Mucosa of gallbladder (tissue), 1 donor: ENCODE measurements at regions not wholly inside any gene's neighbourhood (a gene's known extent, or its start where the extent isn't known, plus 50 kb on each side); places are given as distances from the start of the nearest gene placed in this dataset.

Experiments
- DNase-seq: peaks from one replicate; pipeline ENCODE4 v3.0.0-alpha.2; 2020; ENCODE audit warnings: low spot score
- donor health status: DM: no; HTN: no; CAD: no.

- no peak for DNase-seq
Measured at GRCh38 chr6:144823131-144823530, 538.0 kb downstream of the UTRN start.

DNA sequence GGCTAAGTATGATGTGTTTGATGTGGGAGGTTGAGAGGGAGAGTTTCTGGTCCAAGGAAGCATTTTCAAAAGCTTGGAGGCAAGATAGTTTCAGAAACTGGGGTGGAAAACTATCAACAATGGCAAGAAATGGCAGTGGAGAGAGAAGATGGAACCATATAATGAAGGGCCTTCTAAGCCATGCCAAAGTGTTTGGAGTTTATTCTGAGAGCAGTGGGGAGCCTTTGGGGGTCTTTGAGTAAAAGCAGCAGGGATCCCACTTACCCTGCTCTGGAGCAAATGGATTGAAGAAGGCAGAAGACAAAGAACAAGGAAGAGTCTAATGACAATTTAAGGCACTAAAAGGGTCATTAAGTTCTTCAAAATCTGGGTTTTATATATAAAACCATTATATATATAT lies 538.9 kb downstream of the UTRN start:
- DNase-seq, result no peak

DNA sequence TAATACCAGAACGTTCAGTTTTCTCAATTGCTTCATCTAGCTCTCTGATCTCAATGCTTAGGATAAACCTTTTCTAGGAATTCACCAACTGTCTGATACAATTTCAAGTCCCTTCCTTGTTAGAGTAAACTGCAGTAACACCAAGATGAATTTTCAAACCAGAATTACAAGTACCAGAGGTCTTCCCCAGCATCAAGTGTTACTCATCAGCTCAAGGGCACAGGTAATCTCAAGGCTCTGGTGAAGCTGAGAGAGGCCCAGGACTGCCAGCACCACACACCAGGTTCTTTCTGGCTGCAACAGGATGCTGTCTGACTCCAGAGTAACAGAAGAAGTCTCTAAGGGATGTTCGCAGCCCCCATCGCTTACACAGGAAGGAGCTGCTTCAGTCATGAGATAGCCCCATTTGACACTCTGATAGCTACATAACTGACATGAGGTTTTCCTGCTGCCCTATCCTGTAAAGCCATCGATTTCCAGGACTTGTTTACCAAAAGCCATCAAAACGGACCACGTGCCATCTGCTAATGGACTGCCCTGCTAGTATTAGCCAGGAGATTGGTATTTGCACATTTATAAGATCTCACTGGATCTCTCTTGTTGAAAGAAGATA lies 549.4 kb downstream of the UTRN start:
- no peak for DNase-seq

DNA sequence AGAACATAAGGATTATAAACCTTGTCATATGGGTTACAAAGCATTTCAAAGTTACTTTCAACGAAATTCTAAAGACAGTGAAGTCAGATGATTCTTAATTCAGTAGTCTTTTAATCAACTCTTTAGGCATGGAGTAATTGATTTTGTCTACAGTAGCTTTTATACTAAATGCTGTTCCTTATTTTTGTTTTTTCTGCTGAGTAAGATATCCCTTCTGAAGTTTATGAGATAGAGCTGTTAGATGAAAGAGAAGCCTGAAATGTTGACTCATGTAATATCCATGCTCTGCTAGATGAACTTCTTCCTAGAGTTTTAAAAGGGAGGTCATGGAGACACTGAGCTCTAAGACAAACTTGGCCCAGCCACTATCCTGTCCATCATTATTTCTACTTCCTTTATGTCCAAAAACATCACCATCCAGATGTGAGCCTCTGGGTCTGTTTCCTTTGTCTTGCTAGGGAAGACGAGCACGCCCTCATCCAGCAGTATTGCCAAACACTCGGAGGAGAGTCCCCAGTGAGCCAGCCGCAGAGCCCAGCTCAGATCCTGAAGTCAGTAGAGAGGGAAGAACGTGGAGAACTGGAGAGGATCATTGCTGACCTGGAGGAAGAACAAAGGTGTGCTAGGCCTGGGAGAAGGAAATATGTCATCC lies 550.3 kb downstream of the UTRN start:
- no peak for DNase-seq

- no peak for DNase-seq
Measured at GRCh38 chr6:144840619-144841018, 555.5 kb downstream of the UTRN start.

DNA sequence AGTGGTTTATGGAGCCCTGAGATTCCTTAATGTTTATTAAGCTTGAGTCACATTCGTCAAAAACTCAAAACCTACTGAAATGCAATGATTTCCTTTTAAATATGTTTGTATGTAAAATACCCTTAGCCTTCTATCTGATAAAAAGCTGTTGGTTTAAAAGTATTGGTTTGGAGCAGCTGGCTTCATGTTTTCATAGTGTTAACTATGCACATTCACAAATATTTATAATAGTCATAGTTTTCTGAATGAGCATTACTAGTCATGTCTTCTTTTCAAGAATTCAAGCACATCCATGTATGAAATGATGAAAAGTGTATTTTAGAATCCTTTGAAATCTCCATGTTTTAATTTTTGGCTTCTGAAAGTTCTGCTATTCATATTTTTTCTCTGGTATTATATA lies 558.6 kb downstream of the UTRN start:
- no peak for DNase-seq

DNA sequence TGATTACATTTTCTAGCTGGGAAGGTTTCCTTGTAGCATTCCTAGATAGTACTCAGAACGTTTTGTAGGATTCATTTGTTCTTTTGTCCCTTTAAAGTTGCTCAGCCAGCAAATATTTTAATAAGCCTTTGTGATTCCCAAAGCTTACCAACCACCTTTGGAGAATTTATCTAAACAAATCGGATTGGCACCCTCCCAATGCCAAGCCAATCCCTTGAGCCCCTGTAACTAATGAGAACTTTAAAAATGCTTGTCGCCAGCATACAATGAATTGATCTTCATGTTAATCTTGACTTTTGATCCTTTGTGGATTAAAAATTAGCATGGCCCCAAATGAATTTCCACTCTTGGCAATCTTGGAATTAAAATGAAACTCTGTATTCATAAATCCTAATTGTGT lies 559.5 kb downstream of the UTRN start:
- DNase-seq, result no peak

DNA sequence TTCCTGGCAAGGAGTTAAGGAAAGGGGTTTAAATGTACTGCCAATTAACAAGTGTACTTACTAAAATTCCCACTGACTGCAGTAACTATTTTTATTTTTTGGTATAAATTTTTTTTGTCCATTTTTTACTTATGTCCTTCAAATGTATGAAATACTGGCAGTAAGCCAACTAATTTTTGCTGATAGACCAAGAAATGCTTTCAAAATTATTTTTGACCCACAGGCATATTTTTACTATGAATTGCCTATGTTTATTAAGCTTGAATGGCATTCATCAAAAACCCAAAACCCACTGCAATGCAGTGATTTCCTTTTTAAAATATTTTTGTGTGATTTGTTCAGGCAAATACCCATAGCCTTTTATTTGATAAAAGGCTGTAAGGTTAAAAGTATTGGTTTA lies 560.1 kb downstream of the UTRN start:
- DNase-seq, result no peak

DNA sequence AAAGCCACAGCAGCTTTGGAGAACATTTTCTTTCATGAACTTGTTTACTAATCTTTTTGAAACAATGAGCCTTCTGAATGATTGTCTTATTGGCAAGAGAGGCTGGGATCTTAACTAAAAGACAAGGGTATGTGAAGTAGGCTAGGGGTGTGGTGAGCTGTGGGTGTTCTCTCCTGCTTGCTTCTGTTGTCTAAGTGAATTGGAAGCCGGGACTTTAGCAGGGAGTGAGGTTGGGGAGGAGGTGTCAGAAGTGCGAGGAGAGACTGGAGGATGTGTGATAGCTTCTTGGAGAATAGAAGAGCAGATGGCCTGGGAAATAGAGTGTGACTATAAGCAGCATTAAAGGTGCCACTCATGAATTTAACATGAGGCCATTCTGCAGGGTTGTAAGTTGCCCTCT lies 562.8 kb downstream of the UTRN start:
- no peak for DNase-seq

- DNase-seq, result no peak
Measured at GRCh38 chr6:144849920-144850319, 564.8 kb downstream of the UTRN start.

DNA sequence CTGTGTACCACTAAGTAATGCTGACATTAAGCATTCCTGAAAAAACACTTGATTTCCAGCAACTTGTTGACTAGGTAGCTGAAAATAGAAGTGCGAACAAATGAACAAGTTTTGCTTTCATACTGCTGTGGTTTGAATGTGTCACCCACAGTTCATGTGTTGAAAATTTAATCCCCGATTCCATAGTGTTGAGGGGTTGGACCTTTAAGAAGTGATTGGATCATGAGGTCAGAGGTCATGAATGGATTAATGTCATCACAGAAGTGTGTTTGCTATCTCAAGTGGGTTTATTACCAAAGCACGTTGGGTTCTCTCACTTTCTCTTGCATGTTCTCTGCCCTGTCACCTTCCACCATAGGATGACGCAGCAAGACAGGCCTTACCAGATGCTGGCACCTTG lies 568.5 kb downstream of the UTRN start:
- no peak for DNase-seq

- no peak for DNase-seq
Measured at GRCh38 chr6:144854654-144855053, 569.5 kb downstream of the UTRN start.

DNA sequence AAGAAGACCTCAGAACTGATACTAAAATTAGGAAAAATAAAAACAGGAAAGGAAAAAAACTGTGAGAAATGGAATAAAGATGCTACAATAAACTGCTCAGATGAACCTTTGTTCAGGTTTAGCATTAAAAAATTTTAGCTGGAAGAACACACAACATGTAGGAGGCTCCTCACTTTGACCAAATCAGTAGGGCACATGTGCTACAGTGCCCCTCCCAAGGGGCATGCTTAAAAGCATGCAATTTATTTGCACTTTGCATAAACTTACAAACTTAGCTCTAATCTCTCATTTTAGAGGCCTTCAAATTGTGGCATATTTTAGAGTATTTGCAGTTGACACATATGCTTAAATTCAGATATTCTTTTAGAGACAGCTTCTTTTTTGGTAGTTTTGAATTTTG lies 570.2 kb downstream of the UTRN start:
- DNase-seq, result no peak

DNA sequence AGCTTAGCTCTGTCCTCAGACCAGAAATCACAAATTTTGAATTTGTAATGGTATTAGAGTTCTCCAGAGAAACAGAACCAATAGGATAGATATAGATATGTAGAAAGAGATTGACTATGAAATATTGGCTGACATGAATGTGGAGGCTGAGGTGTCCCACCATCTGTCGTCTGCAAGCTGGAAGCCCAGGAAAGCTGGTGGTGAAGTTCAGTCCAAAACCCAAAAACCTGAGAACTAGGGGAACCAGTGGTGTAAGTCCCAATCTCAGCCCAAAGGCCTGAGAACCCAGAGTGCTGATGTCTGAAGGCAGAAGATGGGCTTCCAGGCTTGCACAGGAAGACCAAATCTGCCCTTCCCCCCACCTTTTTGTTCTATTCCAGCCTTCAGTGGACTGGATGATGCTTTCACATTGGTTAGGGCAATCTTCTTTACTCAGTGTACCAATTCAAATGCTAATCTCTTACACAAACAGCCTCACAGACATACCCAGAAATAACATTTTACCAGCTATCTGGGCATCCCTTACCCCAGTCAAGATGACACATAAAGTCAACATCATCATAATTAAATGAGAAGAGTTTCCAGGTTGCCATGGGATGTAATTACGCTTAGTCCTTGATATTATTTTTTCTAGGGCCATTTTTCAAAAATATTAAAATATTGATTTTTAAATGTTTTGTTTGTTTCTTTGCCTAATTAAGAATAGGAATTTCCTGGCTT lies 570.8 kb downstream of the UTRN start:
- no peak for DNase-seq

DNA sequence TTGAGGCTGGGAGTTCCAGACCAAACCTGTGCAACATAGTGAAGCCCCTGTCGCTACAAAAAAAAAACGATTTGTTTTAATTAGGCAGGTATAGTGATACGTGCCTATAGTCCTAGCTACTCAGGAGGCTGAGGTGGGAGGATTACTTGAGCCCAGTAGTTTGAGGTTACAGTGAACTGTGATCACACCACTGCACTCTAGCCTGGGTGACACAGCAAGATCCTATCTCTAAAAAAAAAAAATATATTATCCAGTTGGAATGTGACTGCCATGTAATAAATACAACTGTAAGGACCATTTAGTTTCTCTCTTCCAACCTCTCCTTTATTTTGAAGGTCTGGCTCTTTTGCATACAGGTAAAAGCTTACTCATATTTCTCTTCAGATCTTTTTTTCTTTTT lies 571.5 kb downstream of the UTRN start:
- no peak for DNase-seq

DNA sequence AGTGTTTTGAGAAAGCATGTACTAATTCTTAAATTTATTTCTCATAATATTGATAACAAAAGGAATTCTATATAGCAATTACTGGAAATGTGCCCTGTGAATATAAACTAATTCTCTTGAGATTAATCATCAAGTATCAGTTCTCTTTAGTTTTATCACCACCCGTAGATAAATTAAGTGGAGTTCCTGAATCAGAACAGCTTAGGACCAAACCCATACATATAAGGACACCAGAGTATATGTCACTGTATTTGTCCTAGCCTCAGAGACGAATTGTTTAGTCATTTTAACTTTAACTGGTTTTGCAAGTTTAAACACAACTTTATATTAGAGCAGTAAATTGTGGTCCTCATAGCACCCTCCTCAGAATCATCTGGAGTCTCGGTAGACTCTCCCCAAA lies 572.0 kb downstream of the UTRN start:
- no peak for DNase-seq

DNA sequence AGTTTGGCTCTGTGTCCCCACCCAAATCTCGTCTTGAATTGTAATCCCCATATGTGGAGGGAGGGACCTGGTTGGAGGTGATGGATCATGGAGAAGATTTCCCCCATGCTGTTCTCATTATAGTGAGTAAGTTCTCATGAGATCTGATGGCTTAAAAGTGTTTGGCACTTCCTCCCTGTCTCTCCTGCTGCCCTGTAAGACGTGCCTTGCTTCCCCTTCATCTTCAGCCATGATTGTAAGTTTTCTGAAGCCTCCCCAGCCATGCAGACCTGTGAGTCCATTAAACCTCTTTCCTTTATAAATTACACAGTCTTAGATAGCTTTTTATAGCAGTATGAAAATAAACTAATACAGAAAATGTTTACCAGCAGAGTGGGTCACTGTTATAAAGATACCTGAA lies 577.6 kb downstream of the UTRN start:
- DNase-seq, result no peak

- DNase-seq, result no peak
Measured at GRCh38 chr6:144867761-144868160, 582.6 kb downstream of the UTRN start.

GRCh38 chr6:144870782-144871181 lies 585.6 kb downstream of the UTRN start:
- no peak for DNase-seq

GRCh38 chr6:144873623-144874378 lies 588.7 kb downstream of the UTRN start:
- no peak for DNase-seq

DNA sequence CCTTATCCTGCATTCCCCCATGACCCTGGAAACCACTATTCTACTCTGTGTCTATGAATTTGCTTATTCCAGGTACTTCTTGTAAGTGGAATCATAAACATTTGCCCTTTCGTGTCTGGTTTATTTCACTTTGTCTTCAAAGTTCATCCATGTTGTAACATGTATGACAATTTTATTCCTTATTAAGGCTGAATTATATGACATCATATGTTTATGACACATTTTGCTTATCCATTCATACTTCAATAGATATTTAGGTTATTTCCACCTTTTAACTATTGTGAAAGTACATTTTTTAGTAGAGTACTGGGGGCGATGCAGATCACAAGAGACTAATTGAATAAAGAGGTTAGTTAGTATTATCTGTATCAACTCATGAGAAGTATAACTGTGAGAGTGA lies 591.6 kb downstream of the UTRN start:
- DNase-seq, result no peak

DNA sequence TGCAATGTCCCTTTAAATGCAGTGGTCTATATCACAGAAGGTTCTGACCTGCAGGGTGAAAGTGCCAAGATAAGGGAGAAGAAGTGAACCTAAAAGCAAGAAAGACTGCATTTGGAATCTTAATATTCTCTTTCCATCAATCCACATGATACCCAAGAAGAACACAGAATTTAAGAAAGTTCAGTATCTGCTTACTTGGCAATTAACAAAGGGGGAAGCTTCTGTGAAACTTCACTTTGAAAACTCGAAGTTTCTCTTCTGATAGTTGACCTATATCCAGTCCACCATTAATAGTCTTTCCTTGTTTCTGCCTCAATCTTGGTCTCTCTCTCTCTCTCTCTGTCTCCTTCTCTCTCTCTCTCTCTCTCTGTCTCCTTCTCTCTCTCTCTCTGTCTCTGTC lies 592.0 kb downstream of the UTRN start:
- no peak for DNase-seq

- DNase-seq, result no peak
Measured at GRCh38 chr6:144878577-144878976, 593.4 kb downstream of the UTRN start.
